ENCODE measurements at regions not wholly inside any gene's neighbourhood (a gene's known extent, or its start where the extent isn't known, plus 50 kb on each side); places are given as distances from the start of the nearest gene placed in this dataset.

DNA sequence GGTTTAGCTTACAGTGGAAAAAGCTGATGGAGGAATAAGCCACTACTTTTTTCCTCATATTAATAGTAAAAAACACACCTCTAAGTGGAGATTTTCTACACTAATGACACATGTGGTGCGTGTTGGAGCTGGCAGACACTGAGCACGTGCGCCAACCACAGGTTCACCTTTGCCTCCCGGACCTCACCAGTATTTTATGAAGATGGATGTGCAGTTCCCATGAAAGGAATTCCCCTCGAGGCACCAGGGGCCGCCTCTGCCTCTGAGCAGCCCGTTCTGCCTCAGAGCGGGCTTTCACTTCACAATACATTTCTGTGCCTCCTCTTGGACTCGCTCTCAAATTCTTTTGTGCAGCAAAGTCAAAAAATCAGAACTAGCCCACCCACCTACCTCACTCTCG is 477.5 kb upstream of the ADARB2 start:
- no peak for TF ChIP-seq YY1 (IDR thresholded peaks at IDR 0.05; ENCODE audit: insufficient read depth, insufficient read length)
- TF ChIP-seq ZNF274 (IDR thresholded peaks at IDR 0.05; ENCODE audit: low read depth, low read length): no peak
- no peak for TF ChIP-seq SUZ12 (IDR thresholded peaks at IDR 0.05; ENCODE audit: extremely low read depth, insufficient read depth, insufficient read length)

All from NT2/D1 (cell line).